HG03159 (cell line): ENCODE measurements at regions not wholly inside any gene's neighbourhood (a gene's known extent, or its start where the extent isn't known, plus 50 kb on each side); places are given as distances from the start of the nearest gene placed in this dataset.

Experiments
- ATAC-seq: cut with Tn5 transposase; IDR thresholded peaks from one replicate; pipeline ENCODE4 v1.9.1; 2021; ENCODE audit warnings: mild to moderate bottlenecking, moderate library complexity; ENCODE audit not compliant: unreplicated experiment

DNA sequence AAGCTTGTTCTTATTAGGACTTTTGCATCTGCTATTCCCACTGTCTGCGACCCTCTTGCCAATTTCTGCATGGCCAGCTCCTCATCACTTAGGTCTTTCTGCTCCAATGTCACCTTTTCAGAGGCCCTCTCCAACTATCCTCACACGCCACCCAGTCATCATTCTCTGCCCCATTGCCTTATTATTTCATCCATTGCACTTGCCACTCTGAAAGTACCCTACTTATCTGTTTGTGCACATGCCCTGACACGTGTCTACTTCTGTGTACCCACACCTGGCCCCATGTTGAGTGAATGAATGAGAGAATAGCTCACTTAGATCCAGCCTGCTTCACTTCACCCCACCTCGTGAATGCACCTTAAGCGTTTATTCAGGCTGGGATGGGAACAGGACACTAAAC is 218.7 kb upstream of the TBX3 start:
- ATAC-seq = no peak

DNA sequence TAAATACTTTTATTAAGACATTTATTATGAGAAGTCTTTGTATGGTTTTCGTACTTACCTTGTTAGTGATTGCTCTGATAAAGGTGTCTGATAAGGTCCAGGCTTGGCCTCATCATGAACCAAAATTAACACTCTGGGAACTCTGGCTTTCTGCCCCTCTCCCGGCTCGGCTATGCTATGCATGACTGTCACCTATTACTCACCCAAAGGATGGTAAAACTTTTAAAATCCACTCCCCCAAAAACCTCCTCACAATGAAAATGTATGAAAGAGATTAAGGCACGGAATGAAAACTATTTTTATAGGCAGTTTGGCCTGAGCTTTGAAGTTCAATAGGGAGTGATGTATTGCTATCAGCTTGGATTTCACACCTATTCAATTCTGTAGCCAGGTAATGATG is 217.3 kb upstream of the TBX3 start:
- no peak for ATAC-seq

DNA sequence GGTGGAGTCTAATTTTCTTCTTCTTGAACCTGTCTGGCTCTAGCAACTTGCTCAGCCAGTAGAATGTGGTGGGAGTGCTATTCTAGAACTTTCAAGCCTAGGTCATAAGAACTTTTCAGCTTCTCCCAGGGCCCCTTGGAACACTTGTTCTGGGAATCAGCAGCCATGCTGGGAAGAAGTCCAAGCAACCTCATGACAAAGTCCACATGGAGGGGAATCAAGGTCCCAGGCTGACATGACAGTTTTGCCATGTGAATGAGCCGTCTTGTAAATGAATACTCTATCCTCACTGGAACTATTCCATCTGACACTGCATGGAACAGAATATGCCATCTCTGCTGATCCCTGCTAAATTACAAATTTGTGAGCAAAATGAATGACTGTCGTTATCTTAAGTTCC is 214.2 kb upstream of the TBX3 start:
- ATAC-seq = no peak

DNA sequence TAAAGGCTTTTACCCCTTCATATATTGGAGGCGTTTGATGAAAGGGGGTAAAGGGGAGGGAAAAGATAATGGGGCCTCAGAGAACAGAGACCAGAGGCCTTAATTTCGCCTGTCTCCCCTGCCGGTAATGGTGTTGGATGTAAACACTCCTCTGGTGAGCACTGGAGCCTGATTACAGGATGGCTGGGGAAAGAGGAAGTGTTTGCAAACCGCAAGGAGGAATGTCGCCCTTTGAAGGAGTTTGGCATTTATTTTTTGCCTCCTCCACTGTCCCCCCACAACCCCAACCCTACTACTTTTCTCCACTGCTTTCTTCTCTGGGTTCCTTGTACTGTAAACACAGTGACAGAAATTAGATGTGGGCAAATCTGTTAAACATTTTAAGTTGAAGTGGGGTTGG is 211.9 kb upstream of the TBX3 start:
- ATAC-seq = no peak

DNA sequence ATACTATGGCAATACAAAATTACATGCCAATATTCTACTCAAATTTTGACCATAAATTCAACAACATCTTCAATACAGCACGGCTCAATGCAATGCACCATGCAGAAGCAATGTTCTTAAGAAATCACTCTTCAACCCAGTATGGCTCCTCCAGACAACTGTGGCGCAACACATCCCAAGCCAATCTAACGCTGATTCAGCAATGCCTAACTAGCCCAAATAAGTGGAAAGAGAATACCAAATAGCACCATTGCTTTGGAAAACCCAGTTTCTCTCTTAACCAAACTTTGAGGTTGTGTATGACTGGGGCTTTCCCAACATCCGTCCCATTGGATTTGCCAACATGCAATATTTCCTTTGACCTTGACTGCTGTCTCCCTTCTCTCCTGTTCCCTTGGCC is 211.1 kb upstream of the TBX3 start:
- no peak for ATAC-seq

DNA sequence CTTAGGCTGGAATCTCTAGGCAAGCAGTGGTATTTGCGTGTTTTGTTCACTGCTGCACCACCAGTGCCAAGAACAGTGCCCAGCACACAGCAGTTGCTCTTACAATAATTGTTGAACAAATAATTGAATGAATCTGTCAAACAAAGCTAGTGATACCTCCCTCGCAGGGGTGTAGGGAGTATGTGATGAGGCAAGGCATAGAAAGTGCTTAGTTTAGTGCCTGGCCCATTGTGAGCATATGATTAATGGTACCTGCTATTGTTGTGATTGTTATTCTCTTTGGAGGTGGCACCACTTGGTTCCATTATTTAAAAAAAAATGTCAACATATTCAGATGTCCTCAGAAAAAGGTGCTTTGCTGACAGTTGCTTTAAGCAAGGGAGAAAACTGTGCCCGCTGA is 210.1 kb upstream of the TBX3 start:
- ATAC-seq = no peak

DNA sequence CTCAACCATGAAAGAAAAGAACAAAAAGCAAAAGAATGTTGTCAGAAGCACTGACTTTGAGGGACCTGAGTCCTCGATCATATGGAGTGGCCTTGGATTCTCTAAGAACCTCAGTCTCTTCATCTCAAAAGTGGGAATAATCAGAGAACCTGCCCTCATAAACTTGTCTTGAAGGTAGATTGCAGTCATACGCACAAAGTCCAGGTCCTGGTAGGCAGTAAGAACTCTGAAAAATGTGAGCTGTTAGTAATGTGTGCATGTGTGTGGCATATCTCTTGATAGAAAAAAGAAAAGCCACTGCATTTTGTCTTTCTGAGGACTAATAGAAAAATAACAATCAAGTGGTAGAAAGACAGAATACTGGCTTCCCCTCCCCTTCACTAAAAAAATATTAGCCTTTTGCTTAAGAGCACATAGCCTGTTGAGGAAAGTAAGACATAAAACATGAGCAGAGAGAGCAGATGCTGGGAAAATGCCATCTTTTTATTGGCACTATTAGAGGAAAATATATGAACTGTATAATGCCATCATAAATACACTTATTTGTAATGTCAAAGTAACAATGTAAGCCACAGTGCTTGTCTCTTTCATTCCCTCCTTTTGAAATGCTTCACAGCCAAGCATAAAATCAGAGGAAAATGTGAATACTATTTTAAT is 205.1 kb upstream of the TBX3 start:
- ATAC-seq = no peak

DNA sequence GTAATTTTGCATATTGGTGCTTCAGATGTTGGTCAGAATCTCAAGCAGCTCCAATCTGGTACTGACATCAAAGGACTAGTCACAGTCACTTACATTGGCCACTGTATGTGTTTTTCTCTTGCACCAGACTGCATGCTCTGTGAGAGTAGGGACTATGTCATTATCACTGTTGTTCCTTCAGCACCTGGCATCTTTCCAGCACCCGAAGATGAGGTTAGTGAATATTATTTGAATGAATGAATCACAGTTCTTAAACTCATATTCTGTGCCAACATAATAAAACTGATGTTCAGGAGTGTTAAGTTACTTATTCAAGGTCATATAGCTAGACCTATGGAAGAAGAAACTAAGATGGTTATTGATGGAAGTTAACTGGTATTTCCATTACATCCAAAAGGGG is 204.5 kb upstream of the TBX3 start:
- no peak for ATAC-seq

DNA sequence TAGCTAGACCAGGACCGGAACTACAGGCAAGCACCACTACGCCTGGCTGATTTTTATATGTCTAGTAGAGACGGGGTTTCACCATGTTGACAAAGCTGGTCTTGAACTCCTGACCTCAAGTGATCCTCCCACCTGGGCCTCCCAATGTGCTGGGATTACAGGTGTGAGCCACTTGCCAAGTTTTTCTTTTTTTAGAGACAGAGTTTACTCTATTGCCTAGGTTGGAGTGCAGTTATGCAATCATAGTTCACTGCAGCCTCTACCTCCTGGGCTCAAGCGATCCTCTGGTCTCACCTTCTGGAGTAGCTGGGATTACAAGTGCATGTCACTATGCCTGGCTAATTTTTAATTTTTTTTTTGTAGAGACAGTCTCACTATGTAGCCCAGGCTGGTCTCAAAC is 201.5 kb upstream of the TBX3 start:
- ATAC-seq = no peak

DNA sequence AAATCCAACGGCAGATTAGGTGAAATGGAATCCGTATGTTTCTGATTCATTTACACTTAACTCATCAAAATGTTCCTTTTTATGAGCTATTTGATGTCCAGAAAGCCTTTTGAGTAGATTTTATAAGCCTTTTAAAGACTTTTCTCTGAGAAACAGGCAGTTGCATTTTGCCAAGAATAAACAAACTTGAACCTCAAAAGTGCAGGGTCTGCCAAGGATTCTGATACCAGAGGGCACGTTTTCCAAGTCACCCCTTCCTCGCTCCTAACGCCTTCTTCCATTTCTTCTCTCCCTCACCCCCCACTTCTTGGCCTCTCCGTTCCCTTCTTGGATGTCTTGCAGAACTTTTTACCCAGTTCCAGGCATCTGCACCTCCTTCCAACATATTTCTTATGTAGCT is 200.6 kb upstream of the TBX3 start:
- ATAC-seq = no peak

DNA sequence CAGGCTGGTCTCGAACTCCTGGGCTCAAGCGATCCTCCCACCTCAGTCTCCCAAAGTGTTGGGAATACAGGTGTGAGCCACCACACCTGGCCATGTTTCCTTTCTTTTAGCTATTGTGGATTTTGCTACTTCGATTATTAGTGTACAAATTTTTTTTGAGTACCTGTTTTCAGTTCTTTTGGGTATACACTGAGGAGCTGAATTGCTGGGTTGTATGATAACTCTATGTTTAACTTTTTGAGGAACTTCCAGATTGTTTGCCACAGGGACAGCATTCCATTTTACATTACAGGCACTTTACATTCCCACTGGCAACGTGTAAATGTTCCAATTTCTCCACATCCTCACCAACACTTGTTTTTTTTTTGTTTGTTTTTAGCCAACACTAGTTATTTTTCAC is 198.1 kb upstream of the TBX3 start:
- no peak for ATAC-seq

DNA sequence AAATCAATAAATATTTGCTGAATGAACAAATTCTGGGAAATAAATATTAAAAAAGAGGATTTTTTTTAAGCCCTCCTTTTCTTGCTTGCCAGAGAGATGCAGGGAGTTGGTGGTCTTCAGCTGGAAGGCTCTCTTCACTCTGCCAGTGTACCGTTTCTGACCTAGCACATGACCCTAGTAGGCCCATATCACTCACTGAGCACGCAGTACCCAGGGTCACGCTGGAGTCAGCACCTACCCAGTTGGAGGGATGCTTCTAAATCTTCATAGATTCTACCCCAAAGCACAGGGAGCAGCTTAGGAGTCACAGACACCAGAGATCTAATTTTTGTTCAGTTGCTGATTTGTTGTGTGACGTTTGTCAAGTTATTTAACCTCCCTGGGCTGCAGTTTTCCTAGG is 195.4 kb upstream of the TBX3 start:
- no peak for ATAC-seq

DNA sequence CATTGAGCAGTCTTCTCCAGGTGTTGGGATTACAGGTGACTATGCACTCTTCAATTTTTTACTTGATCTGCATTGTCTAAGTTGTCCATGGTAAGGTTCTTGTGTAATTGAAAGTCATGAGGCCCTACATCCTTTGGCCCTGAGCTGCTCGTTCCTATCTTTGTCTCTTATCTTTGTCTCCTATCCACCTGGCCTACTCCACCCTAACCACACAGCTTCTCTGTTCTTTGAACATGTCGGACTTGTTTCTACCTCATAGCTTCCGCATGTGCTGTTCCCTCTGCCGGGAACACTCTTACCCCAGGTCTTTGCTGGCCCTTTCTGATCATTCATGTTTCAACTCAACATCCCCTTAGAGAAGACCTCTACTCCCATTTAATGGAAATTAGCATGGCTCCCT is 194.8 kb upstream of the TBX3 start:
- no peak for ATAC-seq

DNA sequence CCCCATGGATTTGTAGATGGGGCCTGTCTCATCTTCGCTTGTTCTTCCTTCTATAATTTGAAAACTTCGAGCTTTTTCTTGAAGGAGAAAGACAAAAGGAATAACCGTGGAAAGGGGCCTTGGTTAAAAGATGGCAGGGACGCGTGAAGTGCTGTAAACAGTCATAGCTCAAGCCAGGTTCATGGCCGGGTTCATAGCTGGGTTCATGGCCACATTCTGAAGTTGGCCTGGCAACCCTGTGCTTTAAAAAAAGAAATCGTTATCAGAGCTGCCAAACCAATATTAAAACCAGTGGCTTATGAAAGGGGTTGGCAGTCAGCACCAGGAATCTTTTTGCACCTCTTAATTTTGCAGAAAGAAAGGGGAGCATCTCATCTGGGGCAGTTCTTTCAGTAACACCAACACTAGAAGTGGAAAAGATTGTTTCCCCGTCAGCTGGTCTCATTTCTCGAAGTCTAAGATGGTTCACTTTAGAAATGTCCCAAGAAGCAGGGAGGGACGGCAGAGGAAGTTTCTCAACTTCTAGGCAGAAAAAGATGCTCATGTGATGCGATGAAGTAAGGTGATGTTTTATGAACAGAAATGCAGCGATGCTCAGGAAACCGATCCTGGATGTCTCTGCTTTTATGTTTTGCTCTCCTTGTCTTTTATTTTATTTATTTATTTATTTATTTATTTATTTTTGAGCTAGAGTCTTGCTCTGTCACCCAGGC is 193.1 kb upstream of the TBX3 start:
- no peak for ATAC-seq

DNA sequence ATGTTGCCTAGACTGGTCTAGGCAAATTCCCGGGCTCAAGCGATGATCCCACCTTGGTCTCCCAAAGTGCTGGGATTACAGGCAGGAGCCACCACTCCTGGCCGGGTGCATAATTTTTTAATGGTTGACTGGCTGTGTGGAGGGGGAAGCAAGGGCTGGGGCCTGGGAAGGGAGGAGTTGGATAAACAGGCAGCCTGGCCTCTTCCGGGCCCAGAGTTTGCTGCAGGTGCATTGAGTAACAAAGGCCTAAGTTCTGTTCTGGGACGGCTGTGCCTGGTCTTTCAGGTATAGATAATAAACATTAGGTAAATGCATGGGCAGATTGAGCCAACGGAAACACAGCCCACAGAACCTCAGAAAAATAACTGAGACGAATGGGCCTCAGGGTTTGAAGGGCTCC is 191.3 kb upstream of the TBX3 start:
- no peak for ATAC-seq

DNA sequence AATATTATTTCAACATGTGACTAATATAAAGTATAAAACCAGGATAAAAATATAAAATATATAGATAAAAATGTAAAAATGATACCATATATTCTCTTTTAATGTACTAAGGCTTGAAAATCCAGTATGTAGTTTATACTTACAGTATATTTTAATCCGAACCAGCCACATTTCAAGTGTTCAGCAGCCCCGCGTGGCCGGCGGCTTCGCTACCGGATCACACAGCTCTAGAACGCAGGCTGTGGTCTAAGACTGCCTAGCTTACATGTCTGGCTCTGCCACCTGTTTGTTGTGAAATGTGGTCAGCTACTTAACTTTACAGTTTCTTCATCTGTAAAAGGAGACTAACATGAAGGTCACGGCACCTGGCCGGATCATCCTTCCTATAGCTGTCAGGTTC is 189.7 kb upstream of the TBX3 start:
- ATAC-seq = no peak

DNA sequence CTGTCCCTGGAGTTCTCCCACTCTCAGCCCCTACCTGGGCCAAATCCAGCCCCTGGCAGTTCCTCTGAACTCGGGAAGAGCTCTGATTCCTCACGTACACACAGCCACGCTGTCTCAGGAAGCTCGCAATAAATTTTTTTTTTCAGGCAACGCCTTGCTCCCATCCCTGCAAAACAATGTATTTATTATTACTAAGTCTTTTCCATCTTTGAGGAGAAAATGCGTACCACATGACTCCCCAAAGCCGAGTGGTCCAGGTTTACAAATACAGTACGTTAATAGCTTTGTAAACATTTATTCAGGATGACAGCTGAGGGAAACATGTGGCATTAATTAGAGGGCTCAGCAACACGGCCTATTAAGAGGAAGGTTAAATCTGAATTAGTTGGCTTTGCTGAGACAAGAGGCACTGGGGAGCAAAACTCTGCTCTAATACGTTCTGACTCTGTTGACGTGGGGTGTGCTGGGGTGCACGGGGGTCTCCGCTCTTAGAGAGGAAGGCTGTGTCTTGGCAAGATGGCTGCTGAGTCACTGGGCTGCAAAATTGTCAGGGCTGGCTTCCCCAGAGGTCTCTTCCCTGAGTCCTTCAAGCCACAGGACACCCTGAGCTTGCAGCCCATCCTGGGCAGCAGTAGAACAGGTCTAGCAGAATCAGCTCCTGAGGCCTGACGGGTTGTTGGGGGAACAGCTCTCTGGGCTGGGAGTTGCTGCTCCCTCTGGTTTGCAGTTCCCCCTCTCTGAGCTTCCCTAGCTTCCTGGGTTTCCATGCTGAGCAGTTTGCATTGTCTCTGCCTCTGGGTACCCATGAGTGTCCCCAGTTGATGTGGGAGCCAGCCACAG is 185.2 kb upstream of the TBX3 start:
- ATAC-seq = no peak

DNA sequence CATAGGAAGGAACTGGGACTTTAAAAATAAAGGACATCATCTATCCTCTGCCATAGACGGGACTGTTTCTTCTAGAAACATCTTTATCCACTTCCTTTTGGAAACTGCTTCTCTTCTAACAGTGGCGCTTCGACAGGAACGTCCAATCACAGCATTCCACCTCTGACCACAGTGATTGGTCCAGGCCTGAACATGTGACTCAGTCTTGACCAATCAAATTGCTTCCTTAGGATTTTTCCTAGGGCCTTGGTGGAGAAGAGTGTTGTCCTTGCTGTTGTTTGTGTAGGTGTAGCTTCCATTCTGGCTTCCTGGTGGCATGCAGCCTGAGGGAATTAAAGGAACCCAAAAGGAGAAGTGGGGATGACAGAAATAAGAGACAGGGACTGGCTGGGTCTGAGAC is 182.4 kb upstream of the TBX3 start:
- ATAC-seq = no peak

DNA sequence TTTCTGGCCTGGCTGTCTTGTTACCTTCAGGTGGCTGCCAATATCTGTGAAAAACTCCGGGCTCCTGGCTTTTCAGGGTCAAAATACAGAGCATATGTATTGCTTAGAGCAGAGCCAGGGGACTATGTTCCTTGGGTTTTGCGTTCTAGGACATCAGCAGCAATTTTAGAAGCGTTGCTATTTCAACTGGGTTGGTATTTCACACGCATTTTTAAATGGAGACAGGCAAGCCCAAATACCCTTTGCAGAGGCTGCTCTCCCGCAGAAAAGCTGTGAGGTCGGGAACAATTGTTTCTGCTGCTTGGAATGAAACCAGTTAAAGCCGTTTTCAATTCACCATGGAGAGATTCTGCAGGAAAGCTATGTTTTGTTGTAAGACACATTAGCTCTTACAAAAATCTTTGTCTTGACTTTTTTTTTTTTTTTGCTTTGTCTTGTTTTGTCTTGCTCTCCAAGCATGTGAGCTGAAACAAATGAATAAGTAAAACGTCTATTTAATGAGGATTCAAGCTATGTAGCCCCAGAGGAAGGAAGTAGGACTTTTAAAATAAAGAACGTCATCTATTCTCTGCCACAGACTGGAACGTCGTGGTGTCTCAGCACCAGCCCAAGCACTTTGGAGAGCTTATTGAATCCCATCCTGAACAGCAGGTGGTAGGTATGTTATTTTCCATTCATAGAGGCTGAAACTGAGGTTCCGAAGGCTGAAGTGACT is 181.0 kb upstream of the TBX3 start:
- ATAC-seq = no peak

DNA sequence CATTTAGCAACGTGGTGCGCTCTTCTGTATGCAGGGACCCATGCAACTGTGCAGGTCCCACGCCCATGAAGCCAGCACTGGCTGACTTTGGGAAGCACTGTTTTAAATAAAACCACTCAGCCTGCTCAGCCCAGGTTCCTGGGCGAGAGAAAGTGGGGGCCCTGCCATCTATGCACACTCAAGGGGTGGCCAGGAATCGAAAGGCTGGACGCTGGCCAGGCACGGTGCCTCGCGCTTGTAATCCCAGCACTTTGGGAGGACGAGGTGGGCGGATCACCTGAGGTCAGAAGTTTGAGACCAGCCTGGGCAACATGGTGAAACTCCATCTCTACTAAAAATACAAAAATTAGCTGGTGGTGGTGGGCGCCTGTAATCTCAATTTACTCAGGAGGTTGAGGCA is 179.9 kb upstream of the TBX3 start:
- ATAC-seq = no peak

DNA sequence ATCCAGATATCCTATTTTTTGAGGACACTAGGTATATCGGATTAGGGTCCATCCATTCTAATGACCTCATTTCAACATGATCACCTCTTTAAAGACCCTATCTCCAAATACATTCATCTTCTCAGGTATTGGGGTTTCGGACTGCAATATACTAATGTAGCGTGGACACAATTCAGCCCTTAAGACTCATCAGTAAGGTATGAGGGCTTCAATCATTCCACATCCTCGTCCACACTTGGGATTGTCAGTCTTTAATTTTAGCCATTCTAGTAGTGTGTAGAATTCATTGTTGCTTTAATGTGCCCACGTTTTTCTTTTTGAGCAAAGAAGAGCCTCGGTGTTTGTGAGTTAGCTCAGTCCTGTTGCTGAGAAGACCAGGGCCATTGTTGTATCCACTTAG is 177.0 kb upstream of the TBX3 start:
- ATAC-seq = no peak
